ENCODE measurements at regions not wholly inside any gene's neighbourhood (a gene's known extent, or its start where the extent isn't known, plus 50 kb on each side); places are given as distances from the start of the nearest gene placed in this dataset.

GRCh38 chr7:81234896-81235295 is 316.0 kb upstream of the SEMA3C start:
- TF ChIP-seq CTCF (IDR thresholded peaks at IDR 0.05; ENCODE audit: low read depth, low read length) = no peak
- no peak for TF ChIP-seq MAX (IDR thresholded peaks at IDR 0.05; ENCODE audit: low read depth, low read length)
